ENCODE measurements at regions not wholly inside any gene's neighbourhood (a gene's known extent, or its start where the extent isn't known, plus 50 kb on each side); places are given as distances from the start of the nearest gene placed in this dataset.

- no peak for DNase-seq (ENCODE audit: low spot score)
These were observed 55.7 kb downstream of the CXCR4 start for GRCh38 chr2:136062066-136062837.

- no peak for DNase-seq (ENCODE audit: low spot score)
These were observed 57.5 kb downstream of the CXCR4 start for GRCh38 chr2:136060416-136060815.

DNA sequence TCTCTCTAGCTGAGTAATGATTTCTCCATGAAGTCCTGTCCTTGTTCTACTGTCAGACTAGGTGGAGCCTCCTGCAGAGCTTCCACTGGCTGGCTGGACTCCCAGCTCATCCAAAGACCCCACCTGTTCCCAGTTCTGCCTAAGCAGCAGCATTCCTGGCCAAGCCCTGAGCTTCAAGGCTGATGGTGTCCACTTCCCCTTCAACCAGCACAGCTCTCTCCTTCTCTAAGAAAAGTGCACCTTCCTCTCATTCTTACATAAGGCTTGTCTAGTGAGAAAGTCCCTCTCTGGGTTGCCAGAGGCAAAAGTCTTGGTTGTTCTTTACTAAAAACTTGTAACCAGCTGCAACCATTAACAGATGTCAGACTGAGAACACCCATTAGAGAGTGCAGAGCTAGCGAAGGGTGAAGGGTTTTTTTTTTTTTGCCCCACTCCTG is 58.9 kb downstream of the CXCR4 start:
- no peak for DNase-seq (ENCODE audit: low spot score)

DNA sequence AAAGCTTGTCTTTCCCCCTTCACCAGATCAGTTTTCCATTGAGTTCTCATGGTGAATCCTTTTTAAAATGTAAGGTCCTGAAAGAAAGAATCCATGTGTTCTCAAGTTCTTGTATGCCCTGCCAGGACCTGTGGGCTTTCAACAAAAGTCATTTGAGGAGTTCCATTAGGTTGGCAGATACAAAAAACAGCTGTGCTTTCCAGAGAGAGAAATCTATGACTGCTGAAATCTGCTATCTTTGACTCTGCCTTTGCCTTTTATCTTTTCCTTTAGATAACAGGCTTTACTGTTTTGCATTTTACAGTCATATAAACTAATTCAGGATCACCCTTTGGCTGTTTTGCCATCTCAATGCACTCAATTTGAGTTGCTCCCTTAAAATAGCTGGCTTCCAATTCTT is 59.7 kb downstream of the CXCR4 start:
- DNase-seq (ENCODE audit: low spot score) = peak; percentile 24

DNA sequence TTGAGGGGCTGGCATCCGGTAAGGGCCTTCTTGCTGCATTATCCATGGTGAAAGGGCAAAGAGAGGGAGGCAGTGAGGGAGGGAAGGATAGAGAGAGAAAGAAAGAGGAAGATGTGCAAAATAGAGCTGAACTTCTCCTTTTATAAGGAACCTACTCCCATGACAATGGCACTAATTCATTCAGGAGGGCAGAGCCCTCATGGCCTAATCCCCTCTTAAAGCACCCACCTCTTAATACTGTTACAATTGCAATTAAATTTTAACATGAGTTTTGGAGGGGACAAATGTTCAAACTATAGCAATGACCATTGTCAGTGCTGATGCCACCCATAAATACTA is 60.2 kb downstream of the CXCR4 start:
- DNase-seq (ENCODE audit: low spot score) = no peak

DNA sequence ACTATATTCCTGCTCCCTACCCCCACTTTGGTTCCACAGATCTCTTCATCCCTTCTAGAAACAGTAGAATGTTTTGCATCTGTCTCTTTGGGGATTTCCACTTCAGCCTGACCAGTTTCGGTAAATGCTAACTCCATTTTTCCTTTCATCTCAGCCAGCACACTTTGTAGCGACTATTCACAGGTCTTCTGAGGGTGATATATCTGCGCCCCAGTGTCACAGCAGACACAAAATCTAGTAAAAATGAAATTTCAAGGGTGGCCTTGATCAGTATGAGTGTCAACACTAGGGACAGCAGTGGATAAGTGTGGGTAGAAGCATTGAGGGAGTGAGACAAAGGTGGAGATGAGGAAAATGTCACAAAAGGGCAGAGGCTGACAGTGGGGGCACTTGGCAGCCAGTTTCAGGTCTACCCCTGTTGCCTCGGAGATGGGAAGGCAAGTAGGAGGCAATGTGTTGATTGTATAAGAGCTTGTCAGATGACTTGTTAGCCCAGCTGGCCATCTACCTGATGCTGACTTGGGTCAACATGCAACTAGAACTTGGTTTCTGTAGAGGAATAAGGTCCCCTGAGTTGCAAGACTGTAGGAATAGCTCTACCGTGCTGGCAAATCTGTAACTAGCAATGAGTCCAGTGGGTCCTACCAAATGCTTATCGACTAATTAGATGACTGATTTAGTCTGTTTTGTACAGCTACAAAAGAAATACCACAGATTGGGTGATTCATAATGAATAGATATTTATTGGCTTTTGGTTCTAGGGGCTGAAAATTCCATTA is 60.7 kb downstream of the CXCR4 start:
- DNase-seq (ENCODE audit: low spot score) = peak; percentile 87

GRCh38 chr2:136055929-136056688 is 61.8 kb downstream of the CXCR4 start:
- DNase-seq (ENCODE audit: low spot score) = peak; percentile 88

- peak; percentile 14 for DNase-seq (ENCODE audit: low spot score)
These were observed 63.1 kb downstream of the CXCR4 start for GRCh38 chr2:136054856-136055255.

DNA sequence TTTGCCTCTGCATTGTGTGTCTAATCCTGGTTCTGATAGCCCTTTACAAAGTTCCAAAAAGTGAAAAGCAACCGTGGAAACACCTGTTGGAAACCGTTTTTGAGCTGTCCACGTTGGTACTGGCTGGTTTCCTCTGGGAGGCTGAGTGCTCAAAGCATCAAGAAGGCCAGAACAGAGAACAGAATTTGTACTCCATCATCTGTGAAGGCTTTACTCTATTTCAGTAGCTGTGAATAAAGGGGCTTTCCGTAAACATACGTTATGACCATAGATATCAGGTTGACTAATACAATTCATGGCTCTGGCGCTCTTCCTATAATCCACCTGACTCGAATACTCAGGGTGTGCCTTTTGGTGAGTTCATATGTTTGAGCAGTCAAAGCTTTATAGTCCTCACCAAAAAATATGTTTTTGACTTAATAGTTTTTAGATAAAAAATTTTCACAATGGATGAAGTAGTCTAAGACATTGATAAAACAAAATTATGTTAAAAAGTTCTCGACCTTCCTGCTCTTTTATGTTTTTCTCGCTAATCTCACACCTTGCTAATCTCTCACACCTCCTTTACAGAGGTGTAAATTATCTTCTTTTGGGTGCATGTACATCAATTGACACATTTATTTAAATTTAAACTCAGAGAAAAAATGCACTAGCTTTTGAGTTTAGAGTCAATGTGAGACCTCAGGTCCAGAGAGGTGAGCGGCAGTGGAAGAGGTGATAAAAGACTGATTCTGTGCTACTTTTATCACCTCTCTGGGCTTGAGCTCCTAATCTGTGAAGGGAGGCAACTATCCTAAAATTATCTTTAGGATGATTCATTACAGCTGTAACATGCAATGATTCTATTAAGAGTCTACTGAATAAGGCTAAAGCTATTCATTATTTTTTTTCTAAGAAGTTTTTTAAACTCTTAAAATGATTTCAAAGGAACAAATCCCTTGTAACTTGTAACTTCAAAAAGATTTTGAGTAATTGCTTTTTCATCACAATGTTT is 65.3 kb downstream of the CXCR4 start:
- peak; percentile 79 for DNase-seq (ENCODE audit: low spot score)

DNA sequence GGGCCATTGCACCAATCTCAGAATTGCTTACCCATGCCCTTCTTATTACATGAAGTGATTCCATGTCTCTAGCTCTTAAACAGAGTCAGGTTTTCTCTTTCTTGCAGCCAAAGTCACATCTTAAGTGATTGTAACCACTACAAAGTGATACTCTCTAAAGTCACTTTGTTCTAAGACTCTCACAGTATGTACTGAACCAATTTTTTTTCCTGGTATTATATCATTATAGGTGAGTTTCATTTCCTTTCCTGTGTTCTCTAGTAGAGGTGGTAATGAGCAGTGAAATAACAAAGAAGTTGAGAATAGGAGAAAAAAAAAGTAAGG is 66.3 kb upstream of the DARS1 start:
- peak; percentile 54 for DNase-seq (ENCODE audit: low spot score)

GRCh38 chr2:136051001-136051724 is 65.7 kb upstream of the DARS1 start:
- peak; percentile 80 for DNase-seq (ENCODE audit: low spot score)

DNA sequence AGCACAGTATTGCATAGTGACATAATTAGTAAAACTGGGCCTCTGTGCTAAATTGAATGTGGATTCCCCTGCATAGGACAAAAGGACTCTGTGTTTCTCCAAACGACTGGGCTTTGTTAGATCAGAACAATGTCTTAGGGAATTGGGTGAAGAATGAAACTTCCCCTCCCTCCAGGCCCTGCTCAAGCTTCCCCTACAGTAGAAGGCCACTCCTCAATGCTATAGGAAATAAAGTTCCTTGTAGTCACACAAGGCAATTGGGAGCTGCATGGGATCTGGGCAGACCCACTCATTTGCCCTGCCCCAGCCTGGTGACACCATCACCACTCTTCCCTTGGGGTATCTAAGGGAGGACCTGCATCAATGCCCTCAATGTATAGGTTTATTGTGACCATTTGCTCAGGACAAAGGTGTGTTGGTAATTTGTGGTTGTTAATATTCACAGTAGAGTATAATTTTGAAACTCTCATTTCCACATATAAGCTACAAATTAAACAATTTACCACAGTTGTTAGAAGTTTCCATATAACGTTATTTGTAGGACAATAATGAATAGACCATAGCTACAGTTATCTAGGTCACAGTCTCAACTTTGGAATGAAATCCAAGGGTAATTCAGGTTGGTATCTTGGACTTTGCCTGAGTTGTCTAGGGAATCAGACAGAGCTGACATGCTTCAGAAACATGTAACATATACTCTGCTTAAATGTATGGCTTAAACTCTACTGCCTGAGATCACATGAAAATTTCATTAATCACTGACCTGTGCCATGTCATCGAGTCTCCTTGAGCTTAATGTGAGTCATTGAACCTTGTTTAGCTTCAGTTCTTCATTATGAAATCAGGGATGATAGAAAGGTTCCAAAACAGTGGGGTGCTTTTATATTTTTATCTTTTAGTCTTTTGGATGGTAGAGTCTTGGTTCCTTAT is 64.8 kb upstream of the DARS1 start:
- peak; percentile 17 for DNase-seq (ENCODE audit: low spot score)

DNA sequence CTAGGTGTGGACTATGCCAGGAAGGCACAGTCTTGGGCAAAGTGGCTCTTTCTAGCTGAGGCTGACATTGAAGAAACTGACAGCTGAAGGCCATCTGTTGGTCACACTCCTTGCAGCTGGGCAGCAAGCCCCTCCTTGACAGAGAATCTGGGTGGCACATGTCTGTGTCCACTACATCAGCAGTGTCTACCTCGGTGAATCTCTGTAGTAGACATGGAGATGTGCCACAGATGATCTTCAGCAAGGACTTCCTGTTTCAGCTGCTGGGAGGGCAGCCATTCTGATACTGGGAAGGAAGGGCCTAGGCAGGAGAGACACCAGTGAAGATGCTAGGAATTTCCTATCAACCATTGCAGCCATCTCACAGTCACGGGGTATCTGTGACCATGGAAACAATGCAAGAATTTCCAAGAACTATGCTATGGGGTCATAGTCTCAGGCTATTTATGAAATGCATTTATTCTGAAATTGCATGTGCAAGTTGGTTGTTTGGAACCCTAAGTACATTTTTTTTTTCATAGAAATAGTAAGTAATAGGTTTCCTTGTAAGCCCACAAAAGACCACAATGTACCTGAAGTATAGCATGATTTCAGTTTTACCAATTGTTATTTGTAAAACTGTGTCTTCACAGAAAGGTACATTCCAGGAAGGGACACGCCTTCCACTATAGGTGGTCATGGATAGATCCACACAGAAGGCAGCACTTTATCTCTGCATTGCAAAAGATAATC is 63.8 kb upstream of the DARS1 start:
- peak; percentile 59 for DNase-seq (ENCODE audit: low spot score)

GRCh38 chr2:136045835-136046570 is 60.6 kb upstream of the DARS1 start:
- DNase-seq (ENCODE audit: low spot score) = no peak

GRCh38 chr2:136045344-136045743 is 59.9 kb upstream of the DARS1 start:
- DNase-seq (ENCODE audit: low spot score) = no peak
